ENCODE measurements at regions not wholly inside any gene's neighbourhood (a gene's known extent, or its start where the extent isn't known, plus 50 kb on each side); places are given as distances from the start of the nearest gene placed in this dataset.

- no peak for DNase-seq (ENCODE audit: low read depth)
- no peak for TF ChIP-seq CTCF (conservative IDR thresholded peaks at IDR 0.05; ENCODE audit: low read depth, low read length)
- no peak overlapping the region for H3K4me3 ChIP-seq (ENCODE audit: low read depth, low read length)
These were observed 176.5 kb upstream of the INHBA start for GRCh38 chr7:41879403-41879802.

GRCh38 chr7:41878309-41879295, 175.7 kb upstream of the INHBA start:
- DNase-seq (ENCODE audit: low read depth), result no peak
- TF ChIP-seq CTCF (conservative IDR thresholded peaks at IDR 0.05; ENCODE audit: low read depth, low read length), result no peak

GRCh38 chr7:41877118-41877517, 174.2 kb upstream of the INHBA start:
- no peak for DNase-seq (ENCODE audit: low read depth)
- no peak for TF ChIP-seq CTCF (conservative IDR thresholded peaks at IDR 0.05; ENCODE audit: low read depth, low read length)
- H3K4me3 ChIP-seq (ENCODE audit: low read depth, low read length), result no peak overlapping the region

More at GRCh38 chr7:41878309-41879295, 175.7 kb upstream of the INHBA start:
- no peak overlapping the region for H3K4me3 ChIP-seq (ENCODE audit: low read depth, low read length)

- TF ChIP-seq CTCF (conservative IDR thresholded peaks at IDR 0.05; ENCODE audit: low read depth, low read length), result no peak
- no peak overlapping the region for H3K4me3 ChIP-seq (ENCODE audit: low read depth, low read length)
- DNase-seq (ENCODE audit: low read depth), result no peak
These were observed 172.6 kb upstream of the INHBA start for GRCh38 chr7:41875513-41875912.

- no peak for DNase-seq (ENCODE audit: low read depth)
- no peak overlapping the region for H3K4me3 ChIP-seq (ENCODE audit: low read depth, low read length)
- TF ChIP-seq CTCF (conservative IDR thresholded peaks at IDR 0.05; ENCODE audit: low read depth, low read length), result no peak
These were observed 171.4 kb upstream of the INHBA start for GRCh38 chr7:41874201-41874785.

GRCh38 chr7:41873741-41874140, 170.9 kb upstream of the INHBA start:
- DNase-seq (ENCODE audit: low read depth), result peak; percentile 43
- no peak for TF ChIP-seq CTCF (conservative IDR thresholded peaks at IDR 0.05; ENCODE audit: low read depth, low read length)
- H3K4me3 ChIP-seq (ENCODE audit: low read depth, low read length), result no peak overlapping the region
